SK-N-SH (cell line): ENCODE measurements at regions not wholly inside any gene's neighbourhood (a gene's known extent, or its start where the extent isn't known, plus 50 kb on each side); places are given as distances from the start of the nearest gene placed in this dataset.

ENCODE experiments used
- CTCF ChIA-PET: fragments of 300-600, 350-600 bp; formaldehyde crosslinking; extraction: SDS; loops from one replicate; lab custom pipeline; 2021; lab: Yijun Ruan, JAX
- POLR2A ChIA-PET: fragments of 350-600 bp; sonication (Branson Sonifier 250); formaldehyde crosslinking; extraction: SDS; loops from one replicate; lab custom pipeline; 2020; ENCODE audit warnings: antibody characterized with exemption, inconsistent platforms; lab: Yijun Ruan, JAX
- DNase-seq: peaks from one replicate; pipeline ENCODE4 v3.0.0; 2012
- H2AFZ ChIP-seq: fragments of 200-600 bp; sonication (generic); 2 replicates; pipeline ENCODE4 v1.8.1; 2016; ENCODE audit warnings: antibody characterized with exemption, mild to moderate bottlenecking, low read depth
- H3F3A ChIP-seq: fragments of 200-600 bp; sonication (generic); replicated peaks from 2 replicates; pipeline ENCODE3; 2016; ENCODE audit warnings: antibody characterized with exemption, mild to moderate bottlenecking; ENCODE audit not compliant: insufficient read depth
- H3K27ac ChIP-seq, 2 experiments: fragments of 200-500 bp in 1 of 2; fragments of 200-600 bp in 1 of 2; sonication (Bioruptor generic) in 1 of 2; sonication (generic), shearing (Covaris generic) in 1 of 2; 2 replicates each; pipeline versions ENCODE4 v1.5.1 to v1.6.1; 2014 to 2016; ENCODE audit warnings: low read depth in 2 of 2, inconsistent platforms in 1 of 2, low read length in 1 of 2, mild to moderate bottlenecking in 1 of 2, mixed read lengths in 1 of 2
- H3K27me3 ChIP-seq: fragments of 200-600 bp; sonication (generic), shearing (Covaris generic); 2 replicates; pipeline ENCODE4 v1.6.1; 2016; ENCODE audit warnings: mixed run types; ENCODE audit not compliant: insufficient read depth
- H3K36me3 ChIP-seq, 2 experiments: fragments of 200-500 bp in 1 of 2; fragments of 200-600 bp in 1 of 2; sonication (Bioruptor generic) in 1 of 2; sonication (generic) in 1 of 2; replicated peaks in 1 of 2; 2 replicates each; pipeline versions ENCODE3 to v1.5.1; 2014 to 2016; ENCODE audit warnings: low read length in 1 of 2, mild to moderate bottlenecking in 1 of 2; ENCODE audit not compliant: insufficient read depth in 2 of 2, control insufficient read depth in 1 of 2
- H3K4me1 ChIP-seq, 2 experiments: fragments of 200-500 bp in 1 of 2; fragments of 200-600 bp in 1 of 2; sonication (Bioruptor generic) in 1 of 2; sonication (generic), shearing (Covaris generic) in 1 of 2; 2 replicates each; pipeline versions ENCODE4 v1.5.1 to v1.6.1; 2014 to 2016; ENCODE audit warnings: low read depth in 1 of 2, low read length in 1 of 2, mixed run types in 1 of 2; ENCODE audit not compliant: insufficient read depth in 2 of 2, control insufficient read depth in 1 of 2
- H3K4me2 ChIP-seq: fragments of 200-600 bp; sonication (generic), shearing (Covaris generic); 2 replicates; pipeline ENCODE4 v1.6.1; 2017; ENCODE audit warnings: mixed run types
- H3K4me3 ChIP-seq, 2 experiments: fragments of 200-500 bp in 1 of 2; fragments of 200-600 bp in 1 of 2; sonication (Bioruptor generic) in 1 of 2; sonication (generic), shearing (Covaris generic) in 1 of 2; 2 replicates each; pipeline versions ENCODE4 v1.5.1 to v1.8.1; 2014 to 2016; ENCODE audit warnings: low read depth in 2 of 2, inconsistent platforms in 1 of 2, low read length in 1 of 2, mild to moderate bottlenecking in 1 of 2, mixed read lengths in 1 of 2, moderate library complexity in 1 of 2
- H3K79me2 ChIP-seq: fragments of 200-600 bp; sonication (generic); 2 replicates; pipeline ENCODE4 v1.8.1; 2017; ENCODE audit warnings: mild to moderate bottlenecking; ENCODE audit not compliant: insufficient read depth
- H3K9ac ChIP-seq: fragments of 200-600 bp; sonication (generic); 2 replicates; pipeline ENCODE4 v1.6.1; 2017; ENCODE audit warnings: mixed run types
- H3K9me2 ChIP-seq: fragments of 200-600 bp; sonication (generic); 2 replicates; pipeline ENCODE4 v1.6.1; 2017; ENCODE audit warnings: mixed run types
- H3K9me3 ChIP-seq: fragments of 200-600 bp; sonication (generic); 2 replicates; pipeline ENCODE4 v1.6.1; 2017; ENCODE audit warnings: mixed run types, mild to moderate bottlenecking, moderate library complexity
- H4K20me1 ChIP-seq: fragments of 200-600 bp; sonication (generic); 2 replicates; pipeline ENCODE4 v1.6.1; 2017; ENCODE audit warnings: mild to moderate bottlenecking, mixed run types; ENCODE audit not compliant: insufficient read depth
- CHD2 ChIP-seq: fragments of 150-350 bp; IDR thresholded peaks from 2 replicates; pipeline ENCODE4 v1.6.1; 2018; ENCODE audit warnings: low read length; ENCODE audit not compliant: partially characterized antibody
- FOXM1 ChIP-seq: IDR thresholded peaks from 2 replicates; pipeline ENCODE4 v1.4.0; 2012; ENCODE audit warnings: low read depth, mild to moderate bottlenecking
- GABPA ChIP-seq: IDR thresholded peaks from 2 replicates; pipeline ENCODE4 v1.4.0; 2012; ENCODE audit warnings: low read depth, mild to moderate bottlenecking
- TCF12 ChIP-seq: IDR thresholded peaks from 2 replicates; pipeline ENCODE4 v1.4.0; 2012
- TEAD4 ChIP-seq: IDR thresholded peaks from 2 replicates; pipeline ENCODE4 v1.4.0; 2012; ENCODE audit warnings: mild to moderate bottlenecking, borderline replicate concordance; ENCODE audit not compliant: insufficient read depth
- TF ChIP-seq, protein P1 (sequence below): fragments of 150-350 bp; IDR thresholded peaks from 2 replicates; pipeline ENCODE4 v1.6.1; 2016; ENCODE audit warnings: mild to moderate bottlenecking, low read depth, low read length
- TF ChIP-seq, protein P2 (sequence below): fragments of 150-350 bp; IDR thresholded peaks from 2 replicates; pipeline ENCODE4 v1.6.1; 2017; ENCODE audit warnings: antibody characterized with exemption, low read length, low read depth, borderline replicate concordance
- TF ChIP-seq, protein P3 (sequence below): IDR thresholded peaks from 2 replicates; pipeline ENCODE4 v1.6.1; 2012; ENCODE audit warnings: mild to moderate bottlenecking, low read depth, low read length, moderate library complexity

DNA sequence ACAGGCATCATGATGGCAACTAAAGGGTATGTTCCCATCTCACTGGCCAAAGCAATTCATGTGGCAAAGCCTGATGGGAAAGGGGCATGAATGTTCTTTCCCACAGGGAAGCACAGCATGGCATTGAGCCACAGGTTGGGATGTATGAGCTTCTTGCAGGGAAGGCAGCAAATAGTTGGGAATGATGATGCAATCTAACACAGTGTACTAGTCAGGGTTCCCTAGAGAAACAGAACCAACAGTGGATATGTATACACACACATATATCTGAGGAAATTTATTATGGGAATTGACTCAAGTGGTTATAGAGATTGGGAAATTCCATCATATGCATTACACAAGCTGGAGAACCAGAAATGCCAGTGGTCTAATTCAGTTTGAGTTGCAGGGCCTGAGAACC, 253.6 kb upstream of the NPVF start:
- Histone ChIP-seq H2AFZ (no peak overlapping the region), H3F3A (no peaks in the 10 kb centered on the region), H3K4me2 (no peak overlapping the region), H3K9me2 (0 out of 2 replicates have a peak, but pooled peaks cover 3% of the 10 kb centered on the region), H3K79me2 (no peaks in the 10 kb centered on the region), H3K27ac (no peak overlapping the region), H3K4me3 (no peak overlapping the region), H3K9me3 (no peaks in the 10 kb centered on the region), H3K27me3 (no peaks in the 10 kb centered on the region), H3K9ac (no peak overlapping the region), H3K4me1 (no peaks in the 10 kb centered on the region), H3K36me3 (no peaks in the 10 kb centered on the region), H4K20me1 (no peaks in the 10 kb centered on the region)
- no peak for DNase-seq
- ChIA-PET POLR2A (no interaction called here), CTCF (interaction anchor here (1.4 to 4.8 kb wide), 2 partner anchors 37 to 83 kb away, joined by 3 to 15 read pairs; no protein-coding TSS in a partner anchor)
- TF ChIP-seq TCF12 (no peak), GABPA (no peak), CHD2 (no peak), FOXM1 (no peak)
- TF ChIP-seq, protein P1, sequence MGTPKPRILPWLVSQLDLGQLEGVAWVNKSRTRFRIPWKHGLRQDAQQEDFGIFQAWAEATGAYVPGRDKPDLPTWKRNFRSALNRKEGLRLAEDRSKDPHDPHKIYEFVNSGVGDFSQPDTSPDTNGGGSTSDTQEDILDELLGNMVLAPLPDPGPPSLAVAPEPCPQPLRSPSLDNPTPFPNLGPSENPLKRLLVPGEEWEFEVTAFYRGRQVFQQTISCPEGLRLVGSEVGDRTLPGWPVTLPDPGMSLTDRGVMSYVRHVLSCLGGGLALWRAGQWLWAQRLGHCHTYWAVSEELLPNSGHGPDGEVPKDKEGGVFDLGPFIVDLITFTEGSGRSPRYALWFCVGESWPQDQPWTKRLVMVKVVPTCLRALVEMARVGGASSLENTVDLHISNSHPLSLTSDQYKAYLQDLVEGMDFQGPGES = no peak
- TF ChIP-seq, protein P2, sequence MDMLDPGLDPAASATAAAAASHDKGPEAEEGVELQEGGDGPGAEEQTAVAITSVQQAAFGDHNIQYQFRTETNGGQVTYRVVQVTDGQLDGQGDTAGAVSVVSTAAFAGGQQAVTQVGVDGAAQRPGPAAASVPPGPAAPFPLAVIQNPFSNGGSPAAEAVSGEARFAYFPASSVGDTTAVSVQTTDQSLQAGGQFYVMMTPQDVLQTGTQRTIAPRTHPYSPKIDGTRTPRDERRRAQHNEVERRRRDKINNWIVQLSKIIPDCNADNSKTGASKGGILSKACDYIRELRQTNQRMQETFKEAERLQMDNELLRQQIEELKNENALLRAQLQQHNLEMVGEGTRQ = no peak
- TF ChIP-seq, protein P3, sequence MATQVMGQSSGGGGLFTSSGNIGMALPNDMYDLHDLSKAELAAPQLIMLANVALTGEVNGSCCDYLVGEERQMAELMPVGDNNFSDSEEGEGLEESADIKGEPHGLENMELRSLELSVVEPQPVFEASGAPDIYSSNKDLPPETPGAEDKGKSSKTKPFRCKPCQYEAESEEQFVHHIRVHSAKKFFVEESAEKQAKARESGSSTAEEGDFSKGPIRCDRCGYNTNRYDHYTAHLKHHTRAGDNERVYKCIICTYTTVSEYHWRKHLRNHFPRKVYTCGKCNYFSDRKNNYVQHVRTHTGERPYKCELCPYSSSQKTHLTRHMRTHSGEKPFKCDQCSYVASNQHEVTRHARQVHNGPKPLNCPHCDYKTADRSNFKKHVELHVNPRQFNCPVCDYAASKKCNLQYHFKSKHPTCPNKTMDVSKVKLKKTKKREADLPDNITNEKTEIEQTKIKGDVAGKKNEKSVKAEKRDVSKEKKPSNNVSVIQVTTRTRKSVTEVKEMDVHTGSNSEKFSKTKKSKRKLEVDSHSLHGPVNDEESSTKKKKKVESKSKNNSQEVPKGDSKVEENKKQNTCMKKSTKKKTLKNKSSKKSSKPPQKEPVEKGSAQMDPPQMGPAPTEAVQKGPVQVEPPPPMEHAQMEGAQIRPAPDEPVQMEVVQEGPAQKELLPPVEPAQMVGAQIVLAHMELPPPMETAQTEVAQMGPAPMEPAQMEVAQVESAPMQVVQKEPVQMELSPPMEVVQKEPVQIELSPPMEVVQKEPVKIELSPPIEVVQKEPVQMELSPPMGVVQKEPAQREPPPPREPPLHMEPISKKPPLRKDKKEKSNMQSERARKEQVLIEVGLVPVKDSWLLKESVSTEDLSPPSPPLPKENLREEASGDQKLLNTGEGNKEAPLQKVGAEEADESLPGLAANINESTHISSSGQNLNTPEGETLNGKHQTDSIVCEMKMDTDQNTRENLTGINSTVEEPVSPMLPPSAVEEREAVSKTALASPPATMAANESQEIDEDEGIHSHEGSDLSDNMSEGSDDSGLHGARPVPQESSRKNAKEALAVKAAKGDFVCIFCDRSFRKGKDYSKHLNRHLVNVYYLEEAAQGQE = no peak

DNA sequence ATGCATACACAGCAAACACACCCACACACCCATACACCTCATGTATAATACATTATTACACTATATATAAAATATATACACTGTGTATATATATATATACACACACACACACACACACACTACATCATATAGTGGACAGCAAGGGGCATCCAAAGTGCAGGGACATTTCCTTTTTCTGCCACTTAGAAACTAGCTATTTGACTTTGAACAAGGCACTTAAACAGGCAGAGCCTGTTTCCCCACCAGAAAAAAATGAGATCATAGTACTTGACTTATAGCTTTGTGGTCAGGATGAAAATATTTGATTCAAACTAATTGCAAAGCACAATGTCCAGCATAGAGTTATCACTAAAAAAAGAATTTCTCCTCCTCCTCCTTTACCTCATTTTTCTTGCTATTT, 254.3 kb upstream of the NPVF start:
- 0 out of 2 replicates have a peak, but pooled peaks cover 3% of the 10 kb centered on the region for H3K9me2 ChIP-seq
- no peaks in the 10 kb centered on the region for H3F3A ChIP-seq
- H4K20me1 ChIP-seq = no peaks in the 10 kb centered on the region
- no peak overlapping the region for H3K4me2 ChIP-seq
- H3K27ac ChIP-seq = no peak overlapping the region
- POLR2A ChIA-PET = no interaction called here
- H3K27me3 ChIP-seq = no peaks in the 10 kb centered on the region
- TF ChIP-seq TEAD4 = no peak
- no peak for TF ChIP-seq TCF12
- H3K79me2 ChIP-seq = no peaks in the 10 kb centered on the region
- no peak overlapping the region for H2AFZ ChIP-seq
- no peaks in the 10 kb centered on the region for H3K36me3 ChIP-seq
- no peaks in the 10 kb centered on the region for H3K4me1 ChIP-seq
- CTCF ChIA-PET = interaction anchor here (1.4 to 4.8 kb wide), 2 partner anchors 37 to 82 kb away, joined by 3 to 15 read pairs; no protein-coding TSS in a partner anchor
- no peak overlapping the region for H3K9ac ChIP-seq
- no peak overlapping the region for H3K4me3 ChIP-seq
- H3K9me3 ChIP-seq = no peaks in the 10 kb centered on the region
- DNase-seq = no peak
